OCI-LY1 (cell line): ENCODE measurements at regions not wholly inside any gene's neighbourhood (a gene's known extent, or its start where the extent isn't known, plus 50 kb on each side); places are given as distances from the start of the nearest gene placed in this dataset.

Source experiments
- H2AFZ ChIP-seq: fragments of 200-600 bp; sonication (generic), shearing (Covaris generic); 2 replicates; pipeline ENCODE4 v1.6.0; 2014; ENCODE audit warnings: antibody characterized with exemption, mild to moderate bottlenecking, low read length
- H3F3A ChIP-seq: fragments of 200-600 bp; sonication (generic), shearing (Covaris generic); 2 replicates; pipeline ENCODE4 v1.6.0; 2014; ENCODE audit warnings: mild to moderate bottlenecking, antibody characterized with exemption, low read length, moderate library complexity; ENCODE audit not compliant: insufficient read depth
- H3K27ac ChIP-seq: fragments of 200-600 bp; sonication (generic); 2 replicates; pipeline ENCODE4 v1.5.1; 2014; ENCODE audit warnings: low read length, mixed run types, mild to moderate bottlenecking, low read depth; ENCODE audit not compliant: poor library complexity, severe bottlenecking
- H3K27me3 ChIP-seq: fragments of 200-600 bp; sonication (generic); 2 replicates; pipeline ENCODE4 v1.6.0; 2014; ENCODE audit warnings: antibody characterized with exemption, mild to moderate bottlenecking, low read length, moderate library complexity; ENCODE audit not compliant: insufficient read depth
- H3K36me3 ChIP-seq: fragments of 200-600 bp; sonication (generic); 2 replicates; pipeline ENCODE4 v1.6.1; 2014; ENCODE audit warnings: mild to moderate bottlenecking, antibody characterized with exemption, low read length, moderate library complexity, mixed read lengths; ENCODE audit not compliant: insufficient read depth
- H3K4me1 ChIP-seq: fragments of 200-600 bp; sonication (generic); 2 replicates; pipeline ENCODE4 v1.5.1; 2014; ENCODE audit warnings: mild to moderate bottlenecking, low read length, moderate library complexity; ENCODE audit not compliant: insufficient read depth, severe bottlenecking
- H3K4me2 ChIP-seq: fragments of 200-600 bp; sonication (generic), shearing (Covaris generic); 2 replicates; pipeline ENCODE4 v1.6.1; 2014; ENCODE audit warnings: low read length
- H3K4me3 ChIP-seq: fragments of 200-600 bp; sonication (generic); 2 replicates; pipeline ENCODE4 v1.5.1; 2014; ENCODE audit warnings: low read length, low read depth, mild to moderate bottlenecking, mixed read lengths; ENCODE audit not compliant: poor library complexity, severe bottlenecking
- H3K79me2 ChIP-seq: fragments of 200-600 bp; shearing (Covaris generic); 2 replicates; pipeline ENCODE4 v1.6.1; 2016; ENCODE audit warnings: mixed run types, low read length, mixed read lengths; ENCODE audit not compliant: insufficient read depth
- H3K9ac ChIP-seq: fragments of 200-600 bp; sonication (generic), shearing (Covaris generic); 2 replicates; pipeline ENCODE4 v1.6.1; 2014; ENCODE audit warnings: mild to moderate bottlenecking, low read length, mixed read lengths
- H3K9me2 ChIP-seq: fragments of 200-600 bp; sonication (generic), shearing (Covaris generic); 2 replicates; pipeline ENCODE4 v1.6.1; 2014; ENCODE audit warnings: low read depth, mild to moderate bottlenecking, low read length, mixed read lengths
- H3K9me3 ChIP-seq: fragments of 200-600 bp; shearing (Covaris generic); 2 replicates; pipeline ENCODE4 v1.6.1; 2014; ENCODE audit warnings: low read length, mixed read lengths
- H4K20me1 ChIP-seq: fragments of 200-600 bp; sonication (generic), shearing (Covaris generic); 2 replicates; pipeline ENCODE4 v1.6.0; 2016; ENCODE audit warnings: mild to moderate bottlenecking, low read length; ENCODE audit not compliant: insufficient read depth
- EZH2 ChIP-seq: fragments of 200-600 bp; sonication (generic), shearing (Covaris generic); IDR thresholded peaks from 2 replicates; pipeline ENCODE4 v1.8.0; 2017; ENCODE audit warnings: borderline replicate concordance, mixed run types, mild to moderate bottlenecking, antibody characterized with exemption, low read length, moderate library complexity, mixed read lengths
- TF ChIP-seq, protein P1 (sequence below): fragments of 200-600 bp; sonication (generic), shearing (Covaris generic); IDR thresholded peaks from 2 replicates; pipeline ENCODE4 v1.5.1; 2017; ENCODE audit warnings: mild to moderate bottlenecking, antibody characterized with exemption, low read length, moderate library complexity, mixed read lengths

DNA sequence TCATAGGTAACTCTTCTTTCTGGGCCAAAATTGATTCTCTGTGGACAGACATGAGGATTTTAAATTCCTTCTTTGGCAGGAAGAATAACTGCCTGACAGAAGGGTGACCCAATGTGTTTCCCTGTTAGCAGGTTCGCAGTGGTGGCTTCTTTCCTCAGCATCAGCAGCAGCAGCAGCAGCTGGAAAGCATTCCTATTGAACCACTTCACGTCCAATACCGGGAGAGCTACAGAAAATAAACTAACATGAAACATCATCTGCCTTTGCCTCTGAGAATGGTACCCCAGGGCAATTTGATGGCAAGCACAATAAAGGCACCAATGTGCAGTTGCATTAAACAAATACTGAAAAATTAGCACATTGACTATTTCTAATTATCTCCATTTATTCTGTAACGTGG, 214.5 kb downstream of the TMEM167A start:
- Histone ChIP-seq H3K36me3 (no peaks in the 10 kb centered on the region), H3K79me2 (no peaks in the 10 kb centered on the region), H3K27me3 (no peaks in the 10 kb centered on the region), H3K27ac (no peak overlapping the region), H3K9me3 (no peaks in the 10 kb centered on the region), H3F3A (no peaks in the 10 kb centered on the region), H3K9ac (no peak overlapping the region), H2AFZ (no peak overlapping the region), H3K4me3 (no peak overlapping the region), H3K4me1 (no peaks in the 10 kb centered on the region), H3K9me2 (no peaks in the 10 kb centered on the region), H4K20me1 (no peaks in the 10 kb centered on the region), H3K4me2 (no peak overlapping the region)
- TF ChIP-seq, protein P1, sequence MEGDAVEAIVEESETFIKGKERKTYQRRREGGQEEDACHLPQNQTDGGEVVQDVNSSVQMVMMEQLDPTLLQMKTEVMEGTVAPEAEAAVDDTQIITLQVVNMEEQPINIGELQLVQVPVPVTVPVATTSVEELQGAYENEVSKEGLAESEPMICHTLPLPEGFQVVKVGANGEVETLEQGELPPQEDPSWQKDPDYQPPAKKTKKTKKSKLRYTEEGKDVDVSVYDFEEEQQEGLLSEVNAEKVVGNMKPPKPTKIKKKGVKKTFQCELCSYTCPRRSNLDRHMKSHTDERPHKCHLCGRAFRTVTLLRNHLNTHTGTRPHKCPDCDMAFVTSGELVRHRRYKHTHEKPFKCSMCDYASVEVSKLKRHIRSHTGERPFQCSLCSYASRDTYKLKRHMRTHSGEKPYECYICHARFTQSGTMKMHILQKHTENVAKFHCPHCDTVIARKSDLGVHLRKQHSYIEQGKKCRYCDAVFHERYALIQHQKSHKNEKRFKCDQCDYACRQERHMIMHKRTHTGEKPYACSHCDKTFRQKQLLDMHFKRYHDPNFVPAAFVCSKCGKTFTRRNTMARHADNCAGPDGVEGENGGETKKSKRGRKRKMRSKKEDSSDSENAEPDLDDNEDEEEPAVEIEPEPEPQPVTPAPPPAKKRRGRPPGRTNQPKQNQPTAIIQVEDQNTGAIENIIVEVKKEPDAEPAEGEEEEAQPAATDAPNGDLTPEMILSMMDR = no peak
- TF ChIP-seq EZH2 = no peak

DNA sequence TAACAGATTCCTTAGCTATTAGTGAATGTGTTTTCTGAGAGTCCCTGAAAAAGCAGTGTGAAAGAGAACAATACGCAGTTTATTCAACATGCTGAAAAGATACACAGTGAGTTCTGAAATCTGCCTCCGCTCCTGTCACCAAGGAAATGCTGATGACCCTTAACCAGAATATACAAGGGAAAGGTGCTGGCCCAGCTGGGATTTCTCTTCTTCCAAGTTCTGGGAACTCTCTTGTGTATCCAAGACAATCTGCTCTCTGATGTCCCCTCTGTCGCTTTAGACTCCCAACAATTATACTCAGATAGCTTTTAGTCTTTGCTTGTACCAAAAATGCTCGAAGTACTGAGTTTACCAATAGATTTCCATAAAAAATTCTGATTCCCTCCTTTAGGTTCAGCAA, 214.9 kb downstream of the TMEM167A start:
- TF ChIP-seq EZH2 = no peak
- TF ChIP-seq, protein P1 = no peak
- H3K27ac ChIP-seq = no peak overlapping the region
- H3K4me1 ChIP-seq = no peaks in the 10 kb centered on the region
- no peaks in the 10 kb centered on the region for H4K20me1 ChIP-seq
- no peaks in the 10 kb centered on the region for H3K9me3 ChIP-seq
- H3K36me3 ChIP-seq = no peaks in the 10 kb centered on the region
- H3K9ac ChIP-seq = no peak overlapping the region
- no peak overlapping the region for H2AFZ ChIP-seq
- no peaks in the 10 kb centered on the region for H3F3A ChIP-seq
- H3K79me2 ChIP-seq = no peaks in the 10 kb centered on the region
- H3K27me3 ChIP-seq = no peaks in the 10 kb centered on the region
- H3K4me2 ChIP-seq = no peak overlapping the region
- no peaks in the 10 kb centered on the region for H3K9me2 ChIP-seq
- no peak overlapping the region for H3K4me3 ChIP-seq

DNA sequence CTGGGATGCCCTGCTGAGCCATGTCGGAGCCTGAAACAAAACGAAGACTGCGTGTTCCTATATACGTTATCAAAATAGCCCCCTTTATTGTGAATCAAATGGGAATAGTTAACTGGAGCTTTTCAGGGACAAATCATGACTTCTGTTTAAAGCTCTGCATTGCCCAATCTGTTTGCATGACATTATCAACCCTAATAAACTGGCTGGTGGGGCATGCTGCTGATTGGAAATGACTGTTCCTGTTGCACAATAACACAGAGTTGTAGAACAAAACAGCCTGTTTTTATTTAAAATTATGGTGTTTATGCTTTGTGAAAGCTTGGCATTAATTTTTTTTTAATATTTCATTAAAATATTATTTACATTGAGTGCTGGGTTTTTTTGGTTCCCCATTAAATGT, 215.5 kb downstream of the TMEM167A start:
- Histone ChIP-seq H3K9me3 (no peaks in the 10 kb centered on the region), H3K27ac (no peak overlapping the region), H3K79me2 (no peaks in the 10 kb centered on the region), H3K36me3 (no peaks in the 10 kb centered on the region), H2AFZ (no peak overlapping the region), H3K27me3 (no peaks in the 10 kb centered on the region), H3K9ac (no peak overlapping the region), H3K4me2 (no peak overlapping the region), H3K4me1 (no peaks in the 10 kb centered on the region), H4K20me1 (no peaks in the 10 kb centered on the region), H3K9me2 (no peaks in the 10 kb centered on the region), H3F3A (no peaks in the 10 kb centered on the region), H3K4me3 (no peak overlapping the region)
- TF ChIP-seq EZH2 = no peak
- TF ChIP-seq, protein P1 = no peak
